ENCODE measurements at regions not wholly inside any gene's neighbourhood (a gene's known extent, or its start where the extent isn't known, plus 50 kb on each side); places are given as distances from the start of the nearest gene placed in this dataset.
"Not testable (repeated sequence)": the region's sequence is repeated elsewhere in the genome, so short reads cannot be mapped to it uniquely, and the experiment has no call there.

- no peaks in the 10 kb centered on the region for H3K36me3 ChIP-seq (ENCODE audit: insufficient read depth, low read length)
- H3K4me3 ChIP-seq (ENCODE audit: low read length), result no peak overlapping the region
- no peaks in the 10 kb centered on the region for H3K9me3 ChIP-seq (ENCODE audit: low read length)
- no peaks in the 10 kb centered on the region for H3K27me3 ChIP-seq (ENCODE audit: insufficient read depth, low read length)
- peaks cover 6% of the 10 kb centered on the region for H3K4me1 ChIP-seq (ENCODE audit: insufficient read depth, low read length)
- H2AFZ ChIP-seq (ENCODE audit: low read depth, low read length), result no peak overlapping the region
Observed at GRCh38 chr4:128458816-128459215, 171.2 kb upstream of the PGRMC2 start.

- Histone ChIP-seq H3K4me3 (ENCODE audit: low read length) (no peak overlapping the region), H3K36me3 (ENCODE audit: insufficient read depth, low read length) (no peaks in the 10 kb centered on the region)
Observed at GRCh38 chr4:128457726-128458125, 170.1 kb upstream of the PGRMC2 start.

GRCh38 chr4:128456171-128456570, 168.6 kb upstream of the PGRMC2 start:
- no peaks in the 10 kb centered on the region for H3K36me3 ChIP-seq (ENCODE audit: insufficient read depth, low read length)
- H3K4me1 ChIP-seq (ENCODE audit: insufficient read depth, low read length), result peaks cover under 1% of the 10 kb centered on the region
- H3K9me3 ChIP-seq (ENCODE audit: low read length), result no peaks in the 10 kb centered on the region
- H3K4me3 ChIP-seq (ENCODE audit: low read length), result no peak overlapping the region
- no peaks in the 10 kb centered on the region for H3K27me3 ChIP-seq (ENCODE audit: insufficient read depth, low read length)
- H2AFZ ChIP-seq (ENCODE audit: low read depth, low read length), result no peak overlapping the region

More at GRCh38 chr4:128457726-128458125, 170.1 kb upstream of the PGRMC2 start:
- Histone ChIP-seq H3K9me3 (ENCODE audit: low read length) (no peaks in the 10 kb centered on the region), H3K4me1 (ENCODE audit: insufficient read depth, low read length) (peaks cover 6% of the 10 kb centered on the region), H3K27me3 (ENCODE audit: insufficient read depth, low read length) (no peaks in the 10 kb centered on the region), H2AFZ (ENCODE audit: low read depth, low read length) (no peak overlapping the region)

GRCh38 chr4:128455480-128455879, 167.9 kb upstream of the PGRMC2 start:
- no peaks in the 10 kb centered on the region for H3K27me3 ChIP-seq (ENCODE audit: insufficient read depth, low read length)
- no peak overlapping the region for H3K4me3 ChIP-seq (ENCODE audit: low read length)
- no peaks in the 10 kb centered on the region for H3K4me1 ChIP-seq (ENCODE audit: insufficient read depth, low read length)
- no peak overlapping the region for H2AFZ ChIP-seq (ENCODE audit: low read depth, low read length)
- no peaks in the 10 kb centered on the region for H3K36me3 ChIP-seq (ENCODE audit: insufficient read depth, low read length)
- H3K9me3 ChIP-seq (ENCODE audit: low read length), result no peaks in the 10 kb centered on the region

- no peak overlapping the region for H3K4me3 ChIP-seq (ENCODE audit: low read length)
- no peaks in the 10 kb centered on the region for H3K36me3 ChIP-seq (ENCODE audit: insufficient read depth, low read length)
- H2AFZ ChIP-seq (ENCODE audit: low read depth, low read length), result no peak overlapping the region
- H3K27me3 ChIP-seq (ENCODE audit: insufficient read depth, low read length), result no peaks in the 10 kb centered on the region
- H3K9me3 ChIP-seq (ENCODE audit: low read length), result no peaks in the 10 kb centered on the region
- no peaks in the 10 kb centered on the region for H3K4me1 ChIP-seq (ENCODE audit: insufficient read depth, low read length)
Observed at GRCh38 chr4:128454881-128455280, 167.3 kb upstream of the PGRMC2 start.

GRCh38 chr4:128454281-128454871, 166.8 kb upstream of the PGRMC2 start:
- Histone ChIP-seq H3K36me3 (ENCODE audit: insufficient read depth, low read length) (no peaks in the 10 kb centered on the region), H3K9me3 (ENCODE audit: low read length) (no peaks in the 10 kb centered on the region), H3K4me1 (ENCODE audit: insufficient read depth, low read length) (no peaks in the 10 kb centered on the region), H3K4me3 (ENCODE audit: low read length) (no peak overlapping the region), H3K27me3 (ENCODE audit: insufficient read depth, low read length) (no peaks in the 10 kb centered on the region), H2AFZ (ENCODE audit: low read depth, low read length) (no peak overlapping the region)

- Histone ChIP-seq H3K4me1 (ENCODE audit: insufficient read depth, low read length) (no peaks in the 10 kb centered on the region), H2AFZ (ENCODE audit: low read depth, low read length) (no peak overlapping the region), H3K4me3 (ENCODE audit: low read length) (no peak overlapping the region), H3K9me3 (ENCODE audit: low read length) (no peaks in the 10 kb centered on the region), H3K27me3 (ENCODE audit: insufficient read depth, low read length) (no peaks in the 10 kb centered on the region), H3K36me3 (ENCODE audit: insufficient read depth, low read length) (no peaks in the 10 kb centered on the region)
Observed at GRCh38 chr4:128452415-128452814, 164.8 kb upstream of the PGRMC2 start.

GRCh38 chr4:128451270-128451905, 163.8 kb upstream of the PGRMC2 start:
- H3K4me1 ChIP-seq (ENCODE audit: insufficient read depth, low read length), result no peaks in the 10 kb centered on the region
- H3K4me3 ChIP-seq (ENCODE audit: low read length), result no peak overlapping the region
- no peaks in the 10 kb centered on the region for H3K9me3 ChIP-seq (ENCODE audit: low read length)
- H2AFZ ChIP-seq (ENCODE audit: low read depth, low read length), result no peak overlapping the region
- H3K27me3 ChIP-seq (ENCODE audit: insufficient read depth, low read length), result no peaks in the 10 kb centered on the region
- no peaks in the 10 kb centered on the region for H3K36me3 ChIP-seq (ENCODE audit: insufficient read depth, low read length)

GRCh38 chr4:128450326-128451120, 162.9 kb upstream of the PGRMC2 start:
- H3K27me3 ChIP-seq (ENCODE audit: insufficient read depth, low read length), result no peaks in the 10 kb centered on the region
- H3K9me3 ChIP-seq (ENCODE audit: low read length), result no peaks in the 10 kb centered on the region
- no peaks in the 10 kb centered on the region for H3K4me1 ChIP-seq (ENCODE audit: insufficient read depth, low read length)
- no peak overlapping the region for H2AFZ ChIP-seq (ENCODE audit: low read depth, low read length)
- H3K36me3 ChIP-seq (ENCODE audit: insufficient read depth, low read length), result no peaks in the 10 kb centered on the region
- no peak overlapping the region for H3K4me3 ChIP-seq (ENCODE audit: low read length)

GRCh38 chr4:128449251-128449650, 161.6 kb upstream of the PGRMC2 start:
- Histone ChIP-seq H3K4me3 (ENCODE audit: low read length) (no peak overlapping the region), H3K36me3 (ENCODE audit: insufficient read depth, low read length) (no peaks in the 10 kb centered on the region), H3K4me1 (ENCODE audit: insufficient read depth, low read length) (no peaks in the 10 kb centered on the region), H3K9me3 (ENCODE audit: low read length) (no peaks in the 10 kb centered on the region), H3K27me3 (ENCODE audit: insufficient read depth, low read length) (no peaks in the 10 kb centered on the region), H2AFZ (ENCODE audit: low read depth, low read length) (no peak overlapping the region)

- Histone ChIP-seq H3K27me3 (ENCODE audit: insufficient read depth, low read length) (no peaks in the 10 kb centered on the region), H2AFZ (ENCODE audit: low read depth, low read length) (no peak overlapping the region), H3K9me3 (ENCODE audit: low read length) (peaks cover 7% of the 10 kb centered on the region), H3K36me3 (ENCODE audit: insufficient read depth, low read length) (no peaks in the 10 kb centered on the region), H3K4me1 (ENCODE audit: insufficient read depth, low read length) (no peaks in the 10 kb centered on the region), H3K4me3 (ENCODE audit: low read length) (no peak overlapping the region)
Observed at GRCh38 chr4:128444544-128445302, 157.1 kb upstream of the PGRMC2 start.

- no peaks in the 10 kb centered on the region for H3K36me3 ChIP-seq (ENCODE audit: insufficient read depth, low read length)
- H3K9me3 ChIP-seq (ENCODE audit: low read length), result peaks cover 7% of the 10 kb centered on the region
- no peak overlapping the region for H2AFZ ChIP-seq (ENCODE audit: low read depth, low read length)
- H3K4me3 ChIP-seq (ENCODE audit: low read length), result no peak overlapping the region
- H3K27me3 ChIP-seq (ENCODE audit: insufficient read depth, low read length), result no peaks in the 10 kb centered on the region
- no peaks in the 10 kb centered on the region for H3K4me1 ChIP-seq (ENCODE audit: insufficient read depth, low read length)
Observed at GRCh38 chr4:128440923-128441322, 153.3 kb upstream of the PGRMC2 start.

- H3K27me3 ChIP-seq (ENCODE audit: insufficient read depth, low read length); H3K4me3 ChIP-seq (ENCODE audit: low read length); H3K9me3 ChIP-seq (ENCODE audit: low read length); H2AFZ ChIP-seq (ENCODE audit: low read depth, low read length); H3K36me3 ChIP-seq (ENCODE audit: insufficient read depth, low read length); H3K4me1 ChIP-seq (ENCODE audit: insufficient read depth, low read length): not testable (repeated sequence)
Observed at GRCh38 chr4:128437023-128437422, 149.4 kb upstream of the PGRMC2 start.

All from neuron (in vitro differentiated cells).